ENCODE measurements at regions not wholly inside any gene's neighbourhood (a gene's known extent, or its start where the extent isn't known, plus 50 kb on each side); places are given as distances from the start of the nearest gene placed in this dataset.

- no peak for ATAC-seq
- TF ChIP-seq BACH2 (CRISPR knock-in tag; IDR thresholded peaks at IDR 0.05; ENCODE audit: borderline replicate concordance): no peak
- no peak for TF ChIP-seq ZNF8 (CRISPR knock-in tag; IDR thresholded peaks at IDR 0.05)
- no peak for TF ChIP-seq ZFP3 (CRISPR knock-in tag; IDR thresholded peaks at IDR 0.05)
- TF ChIP-seq GLIS3 (CRISPR knock-in tag; IDR thresholded peaks at IDR 0.05): no peak
- TF ChIP-seq ZFP30 (CRISPR knock-in tag; IDR thresholded peaks at IDR 0.05): no peak
- no peak for TF ChIP-seq POU6F1 (CRISPR knock-in tag; IDR thresholded peaks at IDR 0.05; ENCODE audit: borderline replicate concordance, low read depth)
- TF ChIP-seq TSHZ2 (CRISPR knock-in tag; IDR thresholded peaks at IDR 0.05): no peak
- no peak for TF ChIP-seq ARNTL (CRISPR knock-in tag; IDR thresholded peaks at IDR 0.05; ENCODE audit: borderline replicate concordance, low read depth)
- TF ChIP-seq TCF4 (CRISPR knock-in tag; IDR thresholded peaks at IDR 0.05; ENCODE audit: borderline replicate concordance): no peak
- TF ChIP-seq SNAI2 (CRISPR knock-in tag; IDR thresholded peaks at IDR 0.05): no peak
- no peak for TF ChIP-seq PPARA (CRISPR knock-in tag; IDR thresholded peaks at IDR 0.05; ENCODE audit: borderline replicate concordance)
- TF ChIP-seq CSRNP3 (CRISPR knock-in tag; IDR thresholded peaks at IDR 0.05): no peak
Measured at GRCh38 chr3:22729212-22729611, 473.9 kb upstream of the UBE2E2 start.

GRCh38 chr3:22729981-22730380 is 473.1 kb upstream of the UBE2E2 start:
- peak; percentile 40; the same call in 1 of the 3 replicates for ATAC-seq
- TF ChIP-seq CSRNP3 (CRISPR knock-in tag; IDR thresholded peaks at IDR 0.05): no peak
- no peak for TF ChIP-seq PPARA (CRISPR knock-in tag; IDR thresholded peaks at IDR 0.05; ENCODE audit: borderline replicate concordance)
- TF ChIP-seq ZNF8 (CRISPR knock-in tag; IDR thresholded peaks at IDR 0.05): no peak
- no peak for TF ChIP-seq ARNTL (CRISPR knock-in tag; IDR thresholded peaks at IDR 0.05; ENCODE audit: borderline replicate concordance, low read depth)
- no peak for TF ChIP-seq ZNF565 (CRISPR knock-in tag; conservative IDR thresholded peaks at IDR 0.05; ENCODE audit: low read depth)
- no peak for TF ChIP-seq ZNF70 (CRISPR knock-in tag; IDR thresholded peaks at IDR 0.05)
- TF ChIP-seq ESRRG (CRISPR knock-in tag; IDR thresholded peaks at IDR 0.05): no peak
- TF ChIP-seq TCF4 (CRISPR knock-in tag; IDR thresholded peaks at IDR 0.05; ENCODE audit: borderline replicate concordance): no peak
- TF ChIP-seq GLIS3 (CRISPR knock-in tag; IDR thresholded peaks at IDR 0.05): no peak
- TF ChIP-seq OSR1 (CRISPR knock-in tag; IDR thresholded peaks at IDR 0.05): no peak
- no peak for TF ChIP-seq ZC3H10 (CRISPR knock-in tag; IDR thresholded peaks at IDR 0.05)
- TF ChIP-seq RARB (CRISPR knock-in tag; IDR thresholded peaks at IDR 0.05): no peak

- TF ChIP-seq ZNF8 (CRISPR knock-in tag; IDR thresholded peaks at IDR 0.05) (no peak), ARNTL (CRISPR knock-in tag; IDR thresholded peaks at IDR 0.05; ENCODE audit: borderline replicate concordance, low read depth) (no peak), CSDC2 (CRISPR knock-in tag; IDR thresholded peaks at IDR 0.05) (no peak), RARB (CRISPR knock-in tag; IDR thresholded peaks at IDR 0.05) (no peak), TOX (CRISPR knock-in tag; IDR thresholded peaks at IDR 0.05; ENCODE audit: borderline replicate concordance) (no peak), ESRRG (CRISPR knock-in tag; IDR thresholded peaks at IDR 0.05) (no peak), ISL1 (CRISPR knock-in tag; IDR thresholded peaks at IDR 0.05) (no peak), OSR1 (CRISPR knock-in tag; IDR thresholded peaks at IDR 0.05) (no peak), ZC3H10 (CRISPR knock-in tag; IDR thresholded peaks at IDR 0.05) (no peak), CSRNP3 (CRISPR knock-in tag; IDR thresholded peaks at IDR 0.05) (no peak), ZNF70 (CRISPR knock-in tag; IDR thresholded peaks at IDR 0.05) (no peak), ZFP30 (CRISPR knock-in tag; IDR thresholded peaks at IDR 0.05) (no peak), ZFP3 (CRISPR knock-in tag; IDR thresholded peaks at IDR 0.05) (no peak)
- ATAC-seq: no peak
Measured at GRCh38 chr3:22730701-22731100, 472.4 kb upstream of the UBE2E2 start.

All from SK-N-SH treated with all-trans-retinoic acid at 6 μM for 48 hours (cell line).